ENCODE measurements at regions not wholly inside any gene's neighbourhood (a gene's known extent, or its start where the extent isn't known, plus 50 kb on each side); places are given as distances from the start of the nearest gene placed in this dataset.

DNA sequence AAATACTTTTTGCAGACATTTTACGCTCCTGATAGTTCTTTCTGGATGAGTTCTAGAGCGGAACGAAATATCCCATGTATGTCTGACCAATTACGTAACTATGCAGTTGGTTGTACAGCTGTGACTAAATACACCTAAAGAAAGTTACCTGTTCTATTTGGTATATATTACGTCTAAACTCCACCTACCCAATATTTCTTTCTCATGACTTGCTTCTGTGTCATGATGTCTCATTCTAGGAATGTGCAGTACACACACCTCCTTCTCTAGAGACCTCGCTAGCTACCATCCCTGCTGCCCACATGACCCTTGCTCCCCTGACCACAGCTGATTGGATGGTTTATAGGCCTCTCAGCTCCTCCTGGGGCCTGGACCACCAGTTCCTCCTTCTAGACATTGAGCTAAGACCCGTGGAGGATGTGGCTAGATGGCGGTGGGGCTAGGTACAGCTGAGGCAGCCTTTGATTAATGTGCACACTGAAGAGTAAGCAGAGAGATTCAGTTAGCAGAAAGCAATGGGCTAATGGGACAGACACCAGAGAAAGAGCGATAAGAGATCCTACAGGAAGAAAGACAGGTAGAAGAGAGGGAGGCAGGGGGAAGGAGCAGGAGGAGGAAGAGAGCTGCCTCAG is 422.1 kb downstream of the COG6 start:
- TF ChIP-seq CTCF (IDR thresholded peaks at IDR 0.05 in 8 of 11, conservative IDR thresholded peaks at IDR 0.05 in 3 of 11) (no peak), POLR2A (IDR thresholded peaks at IDR 0.05) (no peak), POLR2AphosphoS5 (IDR thresholded peaks at IDR 0.05) (no peak)
